Activated T-helper 2 cell treated with anti-CD3 and anti-CD28 coated beads, Interferon-gamma antibody, Interleukin-2, Interleukin-4, amounts not matched to agents 10 μg/mL and 5 μg/mL and 100 μg/mL, durations not matched to agents 14 hours and 24 hours and 36 hours (primary cell): ENCODE measurements at regions not wholly inside any gene's neighbourhood (a gene's known extent, or its start where the extent isn't known, plus 50 kb on each side); places are given as distances from the start of the nearest gene placed in this dataset.
"Not testable (repeated sequence)": the region's sequence is repeated elsewhere in the genome, so short reads cannot be mapped to it uniquely, and the experiment has no call there.

Experiments
- DNase-seq: peaks from one replicate; pipeline ENCODE4 v3.0.0; 2021; ENCODE audit warnings: low spot score
- H3K27ac Mint-ChIP-seq: one replicate; pipeline ENCODE4 v1.8.0; 2021; ENCODE audit warnings: mixed read lengths
- H3K27me3 Mint-ChIP-seq: one replicate; pipeline ENCODE4 v1.8.0; 2021; ENCODE audit warnings: low read depth, mixed read lengths
- H3K36me3 Mint-ChIP-seq: one replicate; pipeline ENCODE4 v1.8.0; 2021; ENCODE audit warnings: low read depth, mixed read lengths
- H3K4me1 Mint-ChIP-seq: one replicate; pipeline ENCODE4 v1.8.0; 2021; ENCODE audit warnings: low read depth, mixed read lengths
- H3K4me3 Mint-ChIP-seq: one replicate; pipeline ENCODE4 v1.8.0; 2021; ENCODE audit warnings: low read depth, mild to moderate bottlenecking, moderate library complexity, mixed read lengths
- H3K9me3 Mint-ChIP-seq: one replicate; pipeline ENCODE4 v1.8.0; 2021; ENCODE audit warnings: mixed read lengths
- intact Hi-C: fragments of 100-400 bp; cut with micrococcal nuclease; formaldehyde crosslinking; loops from one replicate; pipeline ENCODE4 v1.15.1; 2023

- Mint-ChIP-seq H3K4me3 (no peak overlapping the region), H3K36me3 (no peaks in the 10 kb centered on the region), H3K4me1 (no peaks in the 10 kb centered on the region), H3K27ac (no peak overlapping the region), H3K27me3 (no peaks in the 10 kb centered on the region), H3K9me3 (no peaks in the 10 kb centered on the region)
- intact Hi-C loops, result no loop called here
- no peak for DNase-seq
Observed at GRCh38 chr9:101840694-101841188, 102.3 kb upstream of the GRIN3A start.

- H3K27me3 Mint-ChIP-seq, DNase-seq, intact Hi-C loops, H3K36me3 Mint-ChIP-seq, H3K4me3 Mint-ChIP-seq, H3K4me1 Mint-ChIP-seq, H3K9me3 Mint-ChIP-seq, H3K27ac Mint-ChIP-seq: not testable (repeated sequence)
Observed at GRCh38 chr9:101838988-101839387, 100.5 kb upstream of the GRIN3A start.

- DNase-seq, result no peak
- Mint-ChIP-seq H3K4me1 (no peaks in the 10 kb centered on the region), H3K4me3 (no peak overlapping the region), H3K36me3 (no peaks in the 10 kb centered on the region), H3K27ac (no peak overlapping the region), H3K9me3 (no peaks in the 10 kb centered on the region), H3K27me3 (no peaks in the 10 kb centered on the region)
- intact Hi-C loops, result no loop called here
Observed at GRCh38 chr9:101836021-101836420, 97.6 kb upstream of the GRIN3A start.

- Mint-ChIP-seq H3K9me3 (no peaks in the 10 kb centered on the region), H3K27me3 (no peaks in the 10 kb centered on the region), H3K4me1 (no peaks in the 10 kb centered on the region), H3K4me3 (no peak overlapping the region), H3K27ac (no peak overlapping the region), H3K36me3 (no peaks in the 10 kb centered on the region)
- no peak for DNase-seq
- intact Hi-C loops, result no loop called here
Observed at GRCh38 chr9:101832486-101832885, 94.0 kb upstream of the GRIN3A start.

GRCh38 chr9:101821450-101821849 is 83.0 kb upstream of the GRIN3A start:
- DNase-seq, H3K27ac Mint-ChIP-seq, H3K9me3 Mint-ChIP-seq, intact Hi-C loops, H3K27me3 Mint-ChIP-seq, H3K4me3 Mint-ChIP-seq, H3K4me1 Mint-ChIP-seq, H3K36me3 Mint-ChIP-seq: not testable (repeated sequence)

- DNase-seq, H3K36me3 Mint-ChIP-seq, intact Hi-C loops, H3K27me3 Mint-ChIP-seq, H3K4me3 Mint-ChIP-seq, H3K4me1 Mint-ChIP-seq, H3K27ac Mint-ChIP-seq, H3K9me3 Mint-ChIP-seq: not testable (repeated sequence)
Observed at GRCh38 chr9:101820983-101821382, 82.5 kb upstream of the GRIN3A start.

GRCh38 chr9:101814064-101814463 is 75.6 kb upstream of the GRIN3A start:
- DNase-seq, result no peak
- intact Hi-C loops, result no loop called here
- Mint-ChIP-seq H3K9me3 (no peaks in the 10 kb centered on the region), H3K27me3 (no peaks in the 10 kb centered on the region), H3K4me3 (no peak overlapping the region), H3K36me3 (no peaks in the 10 kb centered on the region), H3K4me1 (no peaks in the 10 kb centered on the region), H3K27ac (no peak overlapping the region)

- H3K36me3 Mint-ChIP-seq, H3K27me3 Mint-ChIP-seq, intact Hi-C loops: not testable (repeated sequence)
Observed at GRCh38 chr9:101807879-101808278, 69.4 kb upstream of the GRIN3A start.

GRCh38 chr9:101796044-101796443 is 57.6 kb upstream of the GRIN3A start:
- H3K4me3 Mint-ChIP-seq, result no peak overlapping the region
- no peaks in the 10 kb centered on the region for H3K9me3 Mint-ChIP-seq
- no peaks in the 10 kb centered on the region for H3K27me3 Mint-ChIP-seq
- intact Hi-C loops, result no loop called here
- H3K4me1 Mint-ChIP-seq, result no peaks in the 10 kb centered on the region
- H3K27ac Mint-ChIP-seq, result no peak overlapping the region
- no peaks in the 10 kb centered on the region for H3K36me3 Mint-ChIP-seq
- no peak for DNase-seq

More at GRCh38 chr9:101807879-101808278, 69.4 kb upstream of the GRIN3A start:
- DNase-seq, H3K4me3 Mint-ChIP-seq, H3K4me1 Mint-ChIP-seq, H3K27ac Mint-ChIP-seq, H3K9me3 Mint-ChIP-seq: not testable (repeated sequence)

GRCh38 chr9:101795147-101795546 is 56.7 kb upstream of the GRIN3A start:
- intact Hi-C loops, result no loop called here
- no peak overlapping the region for H3K27ac Mint-ChIP-seq
- no peaks in the 10 kb centered on the region for H3K9me3 Mint-ChIP-seq
- DNase-seq, result no peak
- H3K27me3 Mint-ChIP-seq, result no peaks in the 10 kb centered on the region
- no peaks in the 10 kb centered on the region for H3K4me1 Mint-ChIP-seq
- no peak overlapping the region for H3K4me3 Mint-ChIP-seq
- no peaks in the 10 kb centered on the region for H3K36me3 Mint-ChIP-seq

GRCh38 chr9:101792475-101792874 is 54.0 kb upstream of the GRIN3A start:
- Mint-ChIP-seq H3K4me1 (no peaks in the 10 kb centered on the region), H3K27ac (no peak overlapping the region), H3K27me3 (no peaks in the 10 kb centered on the region), H3K4me3 (no peak overlapping the region), H3K9me3 (no peaks in the 10 kb centered on the region), H3K36me3 (no peaks in the 10 kb centered on the region)
- DNase-seq, result no peak
- intact Hi-C loops, result no loop called here

- DNase-seq, result no peak
- Mint-ChIP-seq H3K9me3 (no peaks in the 10 kb centered on the region), H3K36me3 (no peaks in the 10 kb centered on the region), H3K4me1 (no peaks in the 10 kb centered on the region), H3K27me3 (no peaks in the 10 kb centered on the region), H3K27ac (no peak overlapping the region), H3K4me3 (no peak overlapping the region)
- intact Hi-C loops, result no loop called here
Observed at GRCh38 chr9:101791938-101792337, 53.5 kb upstream of the GRIN3A start.

- Mint-ChIP-seq H3K36me3 (no peaks in the 10 kb centered on the region), H3K4me3 (no peak overlapping the region), H3K9me3 (no peaks in the 10 kb centered on the region), H3K4me1 (no peaks in the 10 kb centered on the region), H3K27ac (no peak overlapping the region), H3K27me3 (no peaks in the 10 kb centered on the region)
- DNase-seq, result no peak
- intact Hi-C loops, result no loop called here
Observed at GRCh38 chr9:101791533-101791932, 53.1 kb upstream of the GRIN3A start.
